Stimulated activated CD4-positive, alpha-beta T cell treated with anti-CD3 and anti-CD28 coated beads, Interleukin-12 subunit alpha, Interleukin-12 subunit beta, amount 100 ng/mL, for 48 hours (primary cell): ENCODE measurements at regions not wholly inside any gene's neighbourhood (a gene's known extent, or its start where the extent isn't known, plus 50 kb on each side); places are given as distances from the start of the nearest gene placed in this dataset.

Experiments
- DNase-seq, 3 donors: peaks; one replicate each; pipeline ENCODE4 v3.0.0-alpha.2; 2020; ENCODE audit warnings: low read depth in 2 of 3, low spot score in 1 of 3

DNA sequence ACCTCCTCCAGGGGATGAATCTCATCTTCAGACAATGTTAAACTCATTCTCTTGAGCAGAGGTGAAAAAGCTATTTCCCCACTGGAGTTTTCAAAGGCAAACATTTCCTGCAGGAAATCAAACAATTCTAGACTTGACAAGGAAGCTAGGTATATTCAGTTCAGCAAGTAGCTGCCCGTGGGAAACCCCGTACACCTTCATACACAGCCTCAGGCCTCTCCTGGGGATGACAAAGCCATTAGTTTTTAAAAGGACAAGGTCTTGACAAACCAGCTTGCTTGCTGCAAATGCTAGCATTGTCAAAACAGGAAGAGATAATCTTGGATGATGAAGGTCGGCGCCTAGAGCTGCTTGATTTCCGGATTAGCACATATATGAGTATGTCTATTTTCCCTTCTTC lies 1630.8 kb upstream of the TENM4 start:
- DNase-seq, result no peak

DNA sequence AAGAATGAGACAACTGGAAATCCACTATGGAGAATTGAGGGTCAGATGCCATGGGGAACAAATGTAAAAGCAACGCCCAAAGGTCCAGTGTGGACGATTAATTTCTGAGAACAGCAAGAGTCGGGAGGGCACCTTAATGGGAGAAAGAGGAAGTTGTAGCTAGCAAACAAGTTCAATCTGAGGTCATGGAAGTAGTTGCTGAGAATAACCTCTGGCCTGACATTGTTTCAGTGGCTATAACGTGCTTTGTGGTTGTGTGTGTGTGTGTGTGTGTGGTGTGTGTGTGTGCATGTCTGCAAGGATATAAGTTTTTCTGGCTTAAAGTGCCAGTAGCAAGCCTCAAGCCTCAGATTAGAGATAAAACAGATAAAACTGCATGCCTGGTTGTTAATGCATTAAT lies 1630.1 kb upstream of the TENM4 start:
- no peak for DNase-seq

DNA sequence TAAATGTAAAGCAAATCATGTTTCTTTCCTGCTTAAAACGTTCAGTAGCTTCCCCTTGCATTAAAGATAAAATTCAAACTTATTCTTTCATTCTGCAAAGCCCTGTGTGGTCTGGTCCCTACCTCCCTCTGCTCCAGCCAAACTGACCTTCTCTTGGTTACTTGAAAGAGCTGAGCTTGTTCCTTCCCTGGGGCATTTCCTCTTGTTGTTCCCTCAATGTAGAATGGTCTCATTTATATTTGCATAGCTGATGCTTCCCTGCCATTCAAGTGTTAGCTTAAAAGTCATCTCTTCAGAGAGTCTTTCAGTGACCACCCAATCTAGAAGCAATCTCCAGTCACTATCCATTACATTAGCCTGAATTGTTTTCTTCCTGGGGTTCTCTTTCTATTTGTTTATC lies 1618.5 kb upstream of the TENM4 start:
- DNase-seq, result no peak

- no peak for DNase-seq
Observed at GRCh38 chr11:81052344-81053158, 1611.7 kb upstream of the TENM4 start.

GRCh38 chr11:81039916-81040524 lies 1599.2 kb upstream of the TENM4 start:
- DNase-seq, result no peak

DNA sequence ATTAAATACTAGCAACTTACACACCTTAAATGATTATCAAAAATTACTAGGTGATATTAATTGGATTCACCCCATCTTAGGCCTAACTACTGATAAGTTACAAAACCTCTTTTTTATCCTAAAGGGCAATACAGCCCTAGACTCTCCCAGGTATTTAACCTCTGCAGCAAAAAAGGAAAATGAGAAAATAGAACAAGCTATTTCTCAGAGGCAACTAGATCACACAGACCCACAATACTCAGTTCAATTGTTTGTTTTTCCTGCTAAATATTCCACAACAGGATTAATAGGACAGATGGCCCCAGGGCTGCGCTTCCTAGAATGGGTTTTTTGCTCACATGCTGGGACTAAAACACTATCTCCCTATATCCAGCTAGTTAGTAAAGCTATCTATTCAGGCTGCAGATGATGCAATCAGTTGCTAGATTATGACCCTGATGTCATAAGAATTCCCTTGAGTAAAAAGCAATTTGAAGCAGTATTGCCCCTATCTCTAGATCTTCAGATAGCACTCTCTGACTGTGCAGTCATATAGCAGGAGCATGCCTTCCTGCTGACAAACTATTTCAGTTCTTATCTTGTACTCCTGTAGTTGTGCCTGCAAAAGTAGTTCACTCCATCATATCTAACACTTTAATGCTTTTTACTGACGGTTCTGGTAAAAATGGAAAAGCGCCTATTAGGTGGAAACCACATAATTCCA lies 1595.5 kb upstream of the TENM4 start:
- DNase-seq, result no peak

DNA sequence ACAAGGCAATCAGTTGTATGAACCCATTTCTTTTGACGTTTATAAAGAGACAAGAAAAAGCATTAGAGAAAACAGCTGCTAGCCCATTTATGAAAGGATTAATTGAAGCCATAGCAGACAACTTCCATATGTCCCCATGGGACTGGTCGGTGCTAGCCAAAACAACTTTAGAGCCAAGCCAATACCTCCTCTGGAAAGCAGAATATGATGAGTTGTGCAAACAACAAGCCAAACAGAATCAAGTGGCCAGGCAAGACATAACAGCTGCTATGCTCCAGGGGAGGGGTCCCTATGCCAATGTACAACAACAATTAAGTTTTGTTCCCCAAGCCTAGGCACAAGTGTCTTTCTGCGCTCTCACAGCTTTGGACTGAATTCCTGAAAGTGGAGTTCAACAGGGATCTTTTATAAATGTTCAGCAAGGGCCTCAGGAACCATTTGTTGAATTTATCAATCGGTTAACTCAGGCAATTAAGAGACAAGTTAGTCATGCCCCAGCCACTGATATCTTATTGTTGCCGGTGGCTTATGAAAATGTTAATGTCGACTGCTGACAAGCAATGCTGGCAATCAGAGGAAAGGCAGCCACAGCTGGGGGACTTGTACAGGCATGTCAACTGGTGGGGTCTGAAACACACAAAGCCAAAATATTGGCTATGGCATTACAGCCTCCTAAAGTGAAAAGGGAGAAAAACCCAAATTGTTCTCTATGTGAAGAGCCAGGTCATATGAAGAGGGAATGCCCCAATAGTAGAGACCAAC lies 1593.1 kb upstream of the TENM4 start:
- no peak for DNase-seq

- no peak for DNase-seq
Observed at GRCh38 chr11:81032906-81033305, 1592.1 kb upstream of the TENM4 start.

DNA sequence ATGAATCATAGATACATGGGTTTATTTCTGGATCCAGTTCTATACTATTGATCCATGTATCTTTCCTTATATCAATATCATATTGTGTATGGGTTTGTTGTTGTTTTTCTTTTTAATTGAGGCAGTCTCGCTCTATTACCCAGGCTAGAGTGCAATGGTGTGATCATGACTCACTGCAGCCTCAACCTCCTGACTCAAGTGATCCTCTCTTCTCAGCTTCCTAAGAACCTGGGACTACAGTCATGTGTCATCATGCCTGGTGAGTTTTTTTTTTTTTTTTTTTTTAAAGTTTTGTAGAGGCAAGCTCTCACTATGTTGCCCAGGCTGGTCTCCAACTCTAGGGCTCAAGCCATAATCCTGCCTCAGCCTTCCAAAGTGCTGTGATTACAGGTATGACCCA lies 1589.4 kb upstream of the TENM4 start:
- no peak for DNase-seq

DNA sequence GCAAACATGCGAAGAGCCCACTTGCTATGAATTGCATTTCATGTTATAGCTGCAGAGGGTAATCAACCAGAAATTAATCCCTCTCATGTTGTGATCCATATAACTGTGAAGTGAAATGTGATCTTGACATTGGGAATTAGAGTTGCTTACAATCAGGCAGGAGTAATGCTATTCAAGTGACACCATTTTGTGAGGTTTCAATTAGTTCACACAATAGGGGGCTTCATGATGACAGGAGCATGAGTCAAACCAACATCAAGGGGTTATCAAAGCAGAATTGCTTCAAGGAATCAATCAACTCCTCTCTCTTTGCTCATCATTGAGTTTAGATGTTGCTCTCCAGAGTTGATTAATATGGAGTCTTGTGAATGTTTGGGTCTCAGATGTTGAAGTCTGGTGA lies 1585.2 kb upstream of the TENM4 start:
- DNase-seq, result no peak

- DNase-seq, result no peak
Observed at GRCh38 chr11:81022057-81022456, 1581.2 kb upstream of the TENM4 start.

DNA sequence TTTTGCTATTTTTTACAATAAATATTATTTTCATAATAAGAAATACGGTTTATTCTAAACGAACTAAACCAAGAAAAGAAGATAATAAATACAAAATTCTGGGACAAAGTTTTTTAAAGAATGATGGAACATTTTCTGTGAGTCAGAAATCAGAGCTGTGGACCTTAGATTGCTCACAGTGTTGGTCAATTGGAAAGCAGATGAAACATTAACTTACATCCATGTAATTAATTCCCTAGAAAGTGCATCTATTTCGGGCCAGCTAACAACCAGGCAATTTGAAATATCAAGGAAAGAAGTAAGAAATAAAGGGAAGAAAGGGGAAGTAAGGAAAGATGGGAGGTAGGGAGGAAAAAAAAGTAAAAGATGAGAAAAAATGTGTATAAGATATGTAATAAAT lies 1569.8 kb upstream of the TENM4 start:
- DNase-seq, result no peak

DNA sequence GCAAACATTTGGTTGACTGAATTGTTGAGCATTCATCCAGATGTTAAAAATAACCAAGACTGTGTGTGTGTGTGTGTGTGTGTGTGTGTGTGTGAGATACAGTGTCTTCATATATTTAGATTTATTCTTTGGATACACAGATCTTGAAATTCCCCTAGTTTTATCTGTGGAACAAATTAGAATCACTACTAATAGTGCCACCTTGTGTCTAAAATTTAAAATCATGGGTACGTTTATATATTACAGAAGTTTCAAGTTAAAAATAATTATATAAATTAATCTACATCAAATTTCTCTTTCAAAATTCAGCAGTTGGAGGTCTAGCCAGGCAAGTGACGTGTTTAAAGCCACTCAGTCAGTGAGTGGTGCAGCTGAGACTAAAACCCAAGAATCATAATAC lies 1566.2 kb upstream of the TENM4 start:
- DNase-seq, result no peak

GRCh38 chr11:81005595-81005994 lies 1564.8 kb upstream of the TENM4 start:
- no peak for DNase-seq

DNA sequence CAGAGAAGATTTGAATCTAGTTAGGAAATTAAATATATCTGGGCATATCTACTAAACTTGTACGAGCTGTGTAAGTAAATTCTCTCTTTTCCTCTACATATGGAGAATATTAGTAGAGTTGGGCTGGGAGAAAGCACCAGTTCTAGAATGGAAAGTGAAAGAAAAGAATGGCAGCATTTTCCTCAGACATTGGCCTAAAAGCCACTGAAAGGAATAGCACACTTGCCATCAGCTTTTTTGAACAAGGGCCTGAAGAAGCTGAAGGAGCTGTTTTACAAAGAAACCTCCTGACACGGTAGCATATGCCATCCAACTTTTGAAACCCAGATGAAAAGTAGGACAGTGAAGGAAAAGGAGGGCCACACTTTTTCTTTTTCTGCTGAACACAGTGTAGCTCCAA lies 1563.7 kb upstream of the TENM4 start:
- no peak for DNase-seq

DNA sequence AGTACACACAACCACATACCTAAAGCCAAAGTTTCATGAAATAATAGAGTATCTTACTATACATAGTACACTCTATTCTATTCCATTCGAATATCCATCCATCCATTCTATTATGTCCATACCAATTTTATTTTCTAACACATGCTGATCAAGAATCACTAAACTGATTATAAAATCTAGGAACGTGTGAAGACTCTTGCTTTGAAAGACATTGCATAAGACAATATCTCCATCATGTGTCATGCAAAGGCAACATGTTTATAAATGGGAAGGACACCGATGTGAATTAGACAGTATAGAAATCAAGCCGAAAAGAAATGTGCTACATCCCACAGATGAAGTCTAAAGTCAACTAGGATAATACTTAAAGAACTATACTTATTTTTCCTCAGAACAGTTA lies 1561.5 kb upstream of the TENM4 start:
- DNase-seq, result no peak

GRCh38 chr11:81000735-81001134 lies 1559.9 kb upstream of the TENM4 start:
- no peak for DNase-seq

DNA sequence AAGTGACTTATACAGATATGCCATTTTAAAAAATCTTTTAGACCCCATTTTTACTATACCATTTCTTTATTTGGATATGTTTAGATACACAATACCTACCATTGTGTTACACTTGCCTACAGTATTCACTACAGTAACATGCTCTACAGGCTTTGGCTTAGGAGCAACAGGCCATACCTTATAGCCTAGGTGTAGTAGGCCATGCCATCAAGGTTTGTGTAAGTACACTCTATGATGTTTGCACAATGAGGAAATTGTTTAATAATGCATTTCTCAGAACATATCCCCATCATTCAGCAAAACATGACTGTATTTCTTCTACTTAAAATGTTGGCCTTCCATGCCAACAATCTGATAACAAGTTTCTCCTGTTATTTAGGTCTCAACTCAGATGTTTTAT lies 1559.5 kb upstream of the TENM4 start:
- no peak for DNase-seq

- DNase-seq, result no peak
Observed at GRCh38 chr11:80995523-80995922, 1554.7 kb upstream of the TENM4 start.

DNA sequence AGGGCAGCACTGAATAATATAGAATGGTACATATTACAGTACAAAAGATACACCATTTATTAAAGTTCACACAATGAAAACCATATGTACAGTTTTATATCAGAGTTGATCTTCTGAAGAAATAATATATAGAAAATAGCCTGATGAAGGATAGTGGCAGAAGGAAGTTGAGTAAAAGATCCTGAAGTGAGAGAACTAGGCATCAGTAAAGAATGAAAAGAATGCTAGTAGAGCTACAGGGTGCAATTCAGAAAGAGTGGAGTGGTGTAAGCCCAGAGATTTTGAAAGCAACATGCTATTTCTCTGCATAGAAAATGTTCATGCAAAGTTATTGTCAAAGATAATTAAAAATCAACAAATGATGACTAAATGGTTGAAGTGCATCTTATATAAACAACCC lies 1552.7 kb upstream of the TENM4 start:
- no peak for DNase-seq

- DNase-seq, result no peak
Observed at GRCh38 chr11:80990885-80991284, 1550.1 kb upstream of the TENM4 start.

GRCh38 chr11:80987171-80987570 lies 1546.3 kb upstream of the TENM4 start:
- no peak for DNase-seq
